ENCODE measurements at regions not wholly inside any gene's neighbourhood (a gene's known extent, or its start where the extent isn't known, plus 50 kb on each side); places are given as distances from the start of the nearest gene placed in this dataset.

GRCh38 chr10:63717027-63717715 lies 196.0 kb downstream of the REEP3 start:
- Histone ChIP-seq H3K27ac (no peak overlapping the region), H3K4me3 (no peak overlapping the region)
- TF ChIP-seq CTCF (IDR thresholded peaks at IDR 0.05) = no peak
- no peak for DNase-seq (ENCODE audit: low spot score)

- Histone ChIP-seq H3K27ac (no peak overlapping the region), H3K4me3 (no peak overlapping the region)
- no peak for TF ChIP-seq CTCF (IDR thresholded peaks at IDR 0.05)
- DNase-seq (ENCODE audit: low spot score) = no peak
These were observed 196.8 kb downstream of the REEP3 start for GRCh38 chr10:63718006-63718405.

GRCh38 chr10:63718421-63718820 lies 197.2 kb downstream of the REEP3 start:
- Histone ChIP-seq H3K4me3 (no peak overlapping the region), H3K27ac (no peak overlapping the region)
- DNase-seq (ENCODE audit: low spot score) = no peak
- no peak for TF ChIP-seq CTCF (IDR thresholded peaks at IDR 0.05)

GRCh38 chr10:63719226-63719856 lies 198.1 kb downstream of the REEP3 start:
- no peak overlapping the region for H3K4me3 ChIP-seq
- no peak for DNase-seq (ENCODE audit: low spot score)
- H3K27ac ChIP-seq = no peak overlapping the region
- TF ChIP-seq CTCF (IDR thresholded peaks at IDR 0.05) = no peak

- Histone ChIP-seq H3K4me3 (peak overlapping the region; percentile 22), H3K27ac (peak overlapping the region in 1 of 2 donors; percentile 6)
- DNase-seq (ENCODE audit: low spot score) = no peak
- TF ChIP-seq CTCF (IDR thresholded peaks at IDR 0.05) = peak; percentile 89
These were observed 198.9 kb downstream of the REEP3 start for GRCh38 chr10:63720072-63720537.

- peak overlapping the region; percentile 6 to 76 for H3K27ac ChIP-seq
- no peak for DNase-seq (ENCODE audit: low spot score)
- TF ChIP-seq CTCF (IDR thresholded peaks at IDR 0.05) = no peak
- no peak overlapping the region for H3K4me3 ChIP-seq
These were observed 199.5 kb downstream of the REEP3 start for GRCh38 chr10:63720676-63721075.

- H3K27ac ChIP-seq = peak overlapping the region; percentile 63 to 76
- H3K4me3 ChIP-seq = no peak overlapping the region
- TF ChIP-seq CTCF (IDR thresholded peaks at IDR 0.05) = no peak
- DNase-seq (ENCODE audit: low spot score) = peak; percentile 85
These were observed 201.3 kb downstream of the REEP3 start for GRCh38 chr10:63722537-63722936.

All from coronary artery (tissue), 2 donors.